NCI-H1930 (cell line): ENCODE measurements at regions not wholly inside any gene's neighbourhood (a gene's known extent, or its start where the extent isn't known, plus 50 kb on each side); places are given as distances from the start of the nearest gene placed in this dataset.

Experiments
- DNase-seq, 2 experiments: peaks; one replicate each; lab custom pipeline; 2025; lab: John Stamatoyannopoulos, UW

GRCh38 chr3:22315925-22316324 is 564.9 kb upstream of the ZNF385D start:
- no peak for DNase-seq

GRCh38 chr3:22318325-22318724 is 567.3 kb upstream of the ZNF385D start:
- DNase-seq = no peak

GRCh38 chr3:22319446-22319845 is 568.4 kb upstream of the ZNF385D start:
- no peak for DNase-seq

GRCh38 chr3:22322861-22323260 is 571.9 kb upstream of the ZNF385D start:
- no peak for DNase-seq

- DNase-seq = no peak
Observed at GRCh38 chr3:22326305-22326704, 575.3 kb upstream of the ZNF385D start.

GRCh38 chr3:22334996-22335395 is 584.0 kb upstream of the ZNF385D start:
- DNase-seq = no peak

- DNase-seq = no peak
Observed at GRCh38 chr3:22349215-22349851, 598.3 kb upstream of the ZNF385D start.

GRCh38 chr3:22351806-22352205 is 600.8 kb upstream of the ZNF385D start:
- no peak for DNase-seq

- no peak for DNase-seq
Observed at GRCh38 chr3:22353126-22353525, 602.1 kb upstream of the ZNF385D start.

- no peak for DNase-seq
Observed at GRCh38 chr3:22358334-22358733, 607.3 kb upstream of the ZNF385D start.

GRCh38 chr3:22360164-22360563 is 609.2 kb upstream of the ZNF385D start:
- DNase-seq = no peak

- no peak for DNase-seq
Observed at GRCh38 chr3:22360970-22361369, 610.0 kb upstream of the ZNF385D start.

GRCh38 chr3:22361521-22361920 is 610.5 kb upstream of the ZNF385D start:
- DNase-seq = no peak

GRCh38 chr3:22364851-22365250 is 613.8 kb upstream of the ZNF385D start:
- DNase-seq = no peak

GRCh38 chr3:22366781-22367180 is 615.8 kb upstream of the ZNF385D start:
- no peak for DNase-seq

- DNase-seq = no peak
Observed at GRCh38 chr3:22371036-22371435, 620.0 kb upstream of the ZNF385D start.

GRCh38 chr3:22371607-22372291 is 620.7 kb upstream of the ZNF385D start:
- no peak for DNase-seq

- DNase-seq = no peak
Observed at GRCh38 chr3:22372292-22373062, 621.5 kb upstream of the ZNF385D start.

- no peak for DNase-seq
Observed at GRCh38 chr3:22373182-22373581, 622.2 kb upstream of the ZNF385D start.

- no peak for DNase-seq
Observed at GRCh38 chr3:22373827-22374226, 622.8 kb upstream of the ZNF385D start.

- DNase-seq = no peak
Observed at GRCh38 chr3:22377421-22377820, 626.4 kb upstream of the ZNF385D start.

- no peak for DNase-seq
Observed at GRCh38 chr3:22378869-22379268, 627.9 kb upstream of the ZNF385D start.

- no peak for DNase-seq
Observed at GRCh38 chr3:22380253-22380652, 629.2 kb upstream of the ZNF385D start.
